ENCODE measurements at regions not wholly inside any gene's neighbourhood (a gene's known extent, or its start where the extent isn't known, plus 50 kb on each side); places are given as distances from the start of the nearest gene placed in this dataset.

DNA sequence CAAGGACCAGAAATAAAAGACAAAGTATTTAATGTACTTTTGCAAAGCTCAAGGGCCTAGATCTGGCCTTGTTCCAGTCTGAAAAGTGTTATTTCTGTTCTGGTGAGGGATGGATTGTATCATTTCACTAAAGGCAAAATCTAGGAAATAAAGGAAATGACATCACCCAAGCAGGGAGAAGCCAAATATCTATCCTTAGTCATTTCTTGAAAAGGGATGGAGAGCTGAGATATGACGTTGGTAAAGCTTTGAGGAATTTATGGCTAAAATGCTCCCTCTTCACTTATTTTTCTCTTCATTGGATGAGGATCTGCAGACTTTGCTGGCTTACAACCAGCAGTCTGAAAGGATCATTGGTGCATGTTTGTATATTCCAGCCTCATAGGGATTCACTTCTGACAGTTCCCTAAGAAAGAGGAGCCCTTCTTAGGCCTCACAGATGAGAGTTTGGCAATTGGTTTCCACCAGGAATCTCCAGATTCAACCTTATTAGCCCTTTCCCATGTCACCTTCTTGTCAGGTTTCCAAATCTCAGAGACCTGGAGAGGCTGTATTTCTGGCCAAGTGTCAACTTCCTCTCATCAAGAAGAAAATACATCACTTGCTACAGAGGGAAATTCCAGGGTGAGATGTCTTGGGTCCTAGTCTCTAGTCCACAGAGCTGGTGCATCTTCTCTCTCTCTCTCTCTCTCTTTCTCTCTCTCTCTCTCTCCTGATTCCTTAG lies 93.7 kb upstream of the BOC start:
- TF ChIP-seq, protein P1, sequence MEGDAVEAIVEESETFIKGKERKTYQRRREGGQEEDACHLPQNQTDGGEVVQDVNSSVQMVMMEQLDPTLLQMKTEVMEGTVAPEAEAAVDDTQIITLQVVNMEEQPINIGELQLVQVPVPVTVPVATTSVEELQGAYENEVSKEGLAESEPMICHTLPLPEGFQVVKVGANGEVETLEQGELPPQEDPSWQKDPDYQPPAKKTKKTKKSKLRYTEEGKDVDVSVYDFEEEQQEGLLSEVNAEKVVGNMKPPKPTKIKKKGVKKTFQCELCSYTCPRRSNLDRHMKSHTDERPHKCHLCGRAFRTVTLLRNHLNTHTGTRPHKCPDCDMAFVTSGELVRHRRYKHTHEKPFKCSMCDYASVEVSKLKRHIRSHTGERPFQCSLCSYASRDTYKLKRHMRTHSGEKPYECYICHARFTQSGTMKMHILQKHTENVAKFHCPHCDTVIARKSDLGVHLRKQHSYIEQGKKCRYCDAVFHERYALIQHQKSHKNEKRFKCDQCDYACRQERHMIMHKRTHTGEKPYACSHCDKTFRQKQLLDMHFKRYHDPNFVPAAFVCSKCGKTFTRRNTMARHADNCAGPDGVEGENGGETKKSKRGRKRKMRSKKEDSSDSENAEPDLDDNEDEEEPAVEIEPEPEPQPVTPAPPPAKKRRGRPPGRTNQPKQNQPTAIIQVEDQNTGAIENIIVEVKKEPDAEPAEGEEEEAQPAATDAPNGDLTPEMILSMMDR (conservative IDR thresholded peaks at IDR 0.05; ENCODE audit: low read length) = no peak
- TF ChIP-seq EZH2phosphoT487 (IDR thresholded peaks at IDR 0.05; ENCODE audit: borderline replicate concordance, low read depth, low read length) = no peak
